ENCODE measurements at regions not wholly inside any gene's neighbourhood (a gene's known extent, or its start where the extent isn't known, plus 50 kb on each side); places are given as distances from the start of the nearest gene placed in this dataset.

DNA sequence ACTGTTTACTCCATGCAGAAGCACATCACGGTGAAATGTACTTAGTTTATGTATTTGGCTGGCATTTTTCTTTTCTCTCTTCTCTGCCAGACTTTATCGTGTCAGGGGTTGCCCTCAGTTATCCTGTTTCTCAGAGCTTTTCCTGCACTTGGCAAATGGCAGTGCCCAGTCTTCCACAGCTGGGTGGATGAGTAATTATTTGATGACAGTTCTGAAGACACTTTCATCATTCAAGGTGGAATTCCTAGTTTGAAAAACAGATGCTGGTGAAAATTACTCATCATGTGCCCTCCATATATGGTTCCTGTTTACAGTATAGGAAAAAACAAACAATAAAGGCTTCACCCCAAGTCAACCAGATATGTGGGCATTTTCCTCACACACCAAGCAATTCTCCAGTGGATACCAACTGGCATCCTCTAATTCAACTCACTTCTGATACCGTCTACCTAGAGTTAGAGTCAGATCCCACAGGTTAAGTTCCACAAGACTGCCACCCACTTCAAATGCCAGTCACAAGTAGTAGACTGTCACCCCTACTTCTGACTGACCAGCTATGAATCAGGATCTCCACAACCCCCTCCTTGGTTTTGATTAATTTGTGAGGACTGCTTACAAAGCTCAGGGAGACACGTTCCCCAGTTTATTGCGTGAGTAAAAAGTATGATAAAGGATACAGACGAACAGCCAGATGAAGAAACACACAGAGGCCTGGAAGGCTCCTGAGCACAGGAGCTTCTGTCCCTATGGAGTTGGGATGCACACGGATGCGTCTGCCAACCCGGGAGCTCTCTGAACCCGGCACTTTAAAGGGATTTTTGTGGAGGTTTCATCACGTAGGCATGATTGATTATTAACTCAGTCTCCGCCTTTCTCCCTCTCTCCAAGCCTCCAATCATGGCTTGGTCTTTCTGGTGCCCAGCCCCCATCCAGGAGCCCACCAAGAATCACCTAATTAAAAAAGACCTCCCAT, 72.9 kb downstream of the CLDN34 start:
- no peaks in the 10 kb centered on the region for H3K79me2 ChIP-seq
- no peak overlapping the region for H2AFZ ChIP-seq
- no peak overlapping the region for H3K27ac ChIP-seq
- H3K27me3 ChIP-seq (ENCODE audit: control insufficient read depth, insufficient read depth, low read length) = no peaks in the 10 kb centered on the region
- H3K4me2 ChIP-seq (ENCODE audit: low read length) = no peak overlapping the region
- H3K4me1 ChIP-seq = peaks cover 3% of the 10 kb centered on the region
- TF ChIP-seq, protein P1, sequence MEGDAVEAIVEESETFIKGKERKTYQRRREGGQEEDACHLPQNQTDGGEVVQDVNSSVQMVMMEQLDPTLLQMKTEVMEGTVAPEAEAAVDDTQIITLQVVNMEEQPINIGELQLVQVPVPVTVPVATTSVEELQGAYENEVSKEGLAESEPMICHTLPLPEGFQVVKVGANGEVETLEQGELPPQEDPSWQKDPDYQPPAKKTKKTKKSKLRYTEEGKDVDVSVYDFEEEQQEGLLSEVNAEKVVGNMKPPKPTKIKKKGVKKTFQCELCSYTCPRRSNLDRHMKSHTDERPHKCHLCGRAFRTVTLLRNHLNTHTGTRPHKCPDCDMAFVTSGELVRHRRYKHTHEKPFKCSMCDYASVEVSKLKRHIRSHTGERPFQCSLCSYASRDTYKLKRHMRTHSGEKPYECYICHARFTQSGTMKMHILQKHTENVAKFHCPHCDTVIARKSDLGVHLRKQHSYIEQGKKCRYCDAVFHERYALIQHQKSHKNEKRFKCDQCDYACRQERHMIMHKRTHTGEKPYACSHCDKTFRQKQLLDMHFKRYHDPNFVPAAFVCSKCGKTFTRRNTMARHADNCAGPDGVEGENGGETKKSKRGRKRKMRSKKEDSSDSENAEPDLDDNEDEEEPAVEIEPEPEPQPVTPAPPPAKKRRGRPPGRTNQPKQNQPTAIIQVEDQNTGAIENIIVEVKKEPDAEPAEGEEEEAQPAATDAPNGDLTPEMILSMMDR (IDR thresholded peaks at IDR 0.05) = no peak
- no peak overlapping the region for H3K9ac ChIP-seq
- no peak overlapping the region for H3K4me3 ChIP-seq (ENCODE audit: low read depth, low read length)
- no peaks in the 10 kb centered on the region for H3K9me3 ChIP-seq (ENCODE audit: control insufficient read depth, low read length)
- H3K36me3 ChIP-seq (ENCODE audit: control insufficient read depth, insufficient read depth, low read length) = no peaks in the 10 kb centered on the region

DNA sequence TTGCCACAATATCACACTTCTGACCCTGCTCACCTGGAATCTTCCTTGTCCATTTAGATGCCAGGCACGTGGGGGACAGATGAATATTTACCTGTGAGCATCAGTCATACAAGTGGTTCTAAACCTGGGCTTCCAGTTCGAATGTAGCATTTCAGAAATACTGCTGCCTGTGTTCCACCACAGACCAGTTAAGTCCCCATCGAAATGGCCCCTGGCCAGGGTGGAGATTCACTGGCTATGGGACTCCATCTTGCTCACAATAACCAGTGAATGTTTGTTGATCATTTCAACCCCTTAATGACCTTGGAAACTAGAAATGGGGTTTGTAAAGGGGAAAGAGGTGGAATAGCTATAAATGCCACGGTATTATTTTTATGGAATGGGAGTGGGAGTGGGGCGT, 73.8 kb downstream of the CLDN34 start:
- Histone ChIP-seq H3K79me2 (no peaks in the 10 kb centered on the region), H3K4me3 (ENCODE audit: low read depth, low read length) (no peak overlapping the region), H3K9me3 (ENCODE audit: control insufficient read depth, low read length) (no peaks in the 10 kb centered on the region), H3K9ac (no peak overlapping the region), H3K27ac (no peak overlapping the region), H3K36me3 (ENCODE audit: control insufficient read depth, insufficient read depth, low read length) (no peaks in the 10 kb centered on the region), H3K4me2 (ENCODE audit: low read length) (no peak overlapping the region), H3K27me3 (ENCODE audit: control insufficient read depth, insufficient read depth, low read length) (no peaks in the 10 kb centered on the region), H2AFZ (no peak overlapping the region), H3K4me1 (peaks cover 3% of the 10 kb centered on the region)
- TF ChIP-seq, protein P1 (IDR thresholded peaks at IDR 0.05) = no peak

GRCh38 chrX:10041383-10041782, 74.2 kb downstream of the CLDN34 start:
- Histone ChIP-seq H3K9ac (no peak overlapping the region), H3K79me2 (no peaks in the 10 kb centered on the region), H3K36me3 (ENCODE audit: control insufficient read depth, insufficient read depth, low read length) (no peaks in the 10 kb centered on the region), H3K4me2 (ENCODE audit: low read length) (no peak overlapping the region), H3K9me3 (ENCODE audit: control insufficient read depth, low read length) (no peaks in the 10 kb centered on the region), H3K4me1 (peaks cover 3% of the 10 kb centered on the region), H3K4me3 (ENCODE audit: low read depth, low read length) (no peak overlapping the region), H3K27ac (no peak overlapping the region), H2AFZ (no peak overlapping the region), H3K27me3 (ENCODE audit: control insufficient read depth, insufficient read depth, low read length) (no peaks in the 10 kb centered on the region)
- TF ChIP-seq, protein P1 (IDR thresholded peaks at IDR 0.05) = no peak

DNA sequence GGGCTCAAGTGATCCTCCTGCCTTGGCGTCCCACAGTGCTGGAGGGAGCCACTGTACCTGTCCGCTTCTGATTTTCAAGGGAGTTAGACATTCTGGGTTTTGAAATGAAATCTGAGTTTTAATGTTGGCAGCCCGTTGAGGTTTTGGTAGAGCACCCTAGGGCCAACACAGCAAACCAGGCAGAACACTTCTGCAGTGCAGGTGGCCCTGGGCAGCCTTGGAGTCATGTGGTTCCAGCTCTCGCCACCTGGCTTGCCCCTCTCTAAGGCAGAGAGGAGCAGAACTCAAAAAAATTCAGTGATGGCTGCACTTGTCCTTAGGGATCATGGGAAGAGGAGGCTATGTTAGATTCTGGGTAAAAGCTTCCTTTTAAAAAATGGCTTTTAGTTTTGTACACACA, 74.9 kb downstream of the CLDN34 start:
- H3K4me3 ChIP-seq (ENCODE audit: low read depth, low read length) = no peak overlapping the region
- H3K27ac ChIP-seq = no peak overlapping the region
- H3K4me2 ChIP-seq (ENCODE audit: low read length) = no peak overlapping the region
- H3K27me3 ChIP-seq (ENCODE audit: control insufficient read depth, insufficient read depth, low read length) = no peaks in the 10 kb centered on the region
- no peaks in the 10 kb centered on the region for H3K36me3 ChIP-seq (ENCODE audit: control insufficient read depth, insufficient read depth, low read length)
- no peaks in the 10 kb centered on the region for H3K9me3 ChIP-seq (ENCODE audit: control insufficient read depth, low read length)
- H3K79me2 ChIP-seq = no peaks in the 10 kb centered on the region
- H3K4me1 ChIP-seq = peaks cover 3% of the 10 kb centered on the region
- TF ChIP-seq, protein P1 (IDR thresholded peaks at IDR 0.05) = no peak
- H3K9ac ChIP-seq = no peak overlapping the region
- no peak overlapping the region for H2AFZ ChIP-seq
